Gastrocnemius medialis (tissue), 4 donors: ENCODE measurements at regions not wholly inside any gene's neighbourhood (a gene's known extent, or its start where the extent isn't known, plus 50 kb on each side); places are given as distances from the start of the nearest gene placed in this dataset.

ENCODE experiments used
- POLR2A ChIP-seq, 2 donors: fragments of 450-650 bp; IDR thresholded peaks; one replicate each; pipeline ENCODE4 v1.6.1; 2017; ENCODE audit warnings: antibody characterized with exemption in 2 of 2, mild to moderate bottlenecking in 2 of 2, moderate library complexity in 2 of 2
- TF ChIP-seq, protein P1 (sequence below), 5 experiments: fragments of 450-650 bp in 3 of 5; fragments of 200-600 bp in 2 of 5; sonication (generic) in 2 of 5; IDR thresholded peaks in 4 of 5; conservative IDR thresholded peaks in 1 of 5; 1 replicate in 4 of 5; 2 replicates in 1 of 5; pipeline ENCODE4 v1.5.1; 2016 to 2019; ENCODE audit warnings: antibody characterized with exemption in 5 of 5, mild to moderate bottlenecking in 3 of 5, moderate library complexity in 3 of 5

DNA sequence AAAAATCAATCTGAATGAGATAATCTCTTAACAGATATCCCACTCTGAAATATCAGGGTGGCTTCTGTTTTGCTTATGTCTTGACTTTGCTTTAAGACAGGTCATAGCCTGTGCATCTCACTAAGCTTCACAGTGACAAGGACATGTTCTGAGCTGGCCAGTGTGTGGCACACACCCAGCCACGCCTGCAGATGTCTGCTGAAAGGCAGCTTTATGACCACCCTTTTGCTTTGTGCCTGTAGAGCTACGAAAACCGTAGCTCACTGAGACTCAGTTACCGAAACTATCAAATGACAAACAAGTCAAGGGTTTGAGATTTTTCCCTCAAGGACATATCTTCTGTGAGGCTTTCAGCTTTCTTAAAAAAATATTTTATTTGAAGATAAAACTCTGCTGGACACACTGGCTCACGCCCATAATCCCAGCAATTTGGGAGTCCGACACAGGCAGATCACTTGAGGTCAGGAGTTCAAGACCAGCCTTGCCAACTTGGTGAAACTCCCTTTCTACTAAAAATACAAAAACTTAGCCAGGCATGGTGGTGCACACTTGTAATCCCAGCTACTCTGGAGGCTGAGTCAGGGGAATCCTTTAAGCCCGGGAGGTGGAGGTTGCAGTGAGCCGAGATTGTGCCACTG lies 233.2 kb downstream of the SPATA31A1 start:
- TF ChIP-seq, protein P1, sequence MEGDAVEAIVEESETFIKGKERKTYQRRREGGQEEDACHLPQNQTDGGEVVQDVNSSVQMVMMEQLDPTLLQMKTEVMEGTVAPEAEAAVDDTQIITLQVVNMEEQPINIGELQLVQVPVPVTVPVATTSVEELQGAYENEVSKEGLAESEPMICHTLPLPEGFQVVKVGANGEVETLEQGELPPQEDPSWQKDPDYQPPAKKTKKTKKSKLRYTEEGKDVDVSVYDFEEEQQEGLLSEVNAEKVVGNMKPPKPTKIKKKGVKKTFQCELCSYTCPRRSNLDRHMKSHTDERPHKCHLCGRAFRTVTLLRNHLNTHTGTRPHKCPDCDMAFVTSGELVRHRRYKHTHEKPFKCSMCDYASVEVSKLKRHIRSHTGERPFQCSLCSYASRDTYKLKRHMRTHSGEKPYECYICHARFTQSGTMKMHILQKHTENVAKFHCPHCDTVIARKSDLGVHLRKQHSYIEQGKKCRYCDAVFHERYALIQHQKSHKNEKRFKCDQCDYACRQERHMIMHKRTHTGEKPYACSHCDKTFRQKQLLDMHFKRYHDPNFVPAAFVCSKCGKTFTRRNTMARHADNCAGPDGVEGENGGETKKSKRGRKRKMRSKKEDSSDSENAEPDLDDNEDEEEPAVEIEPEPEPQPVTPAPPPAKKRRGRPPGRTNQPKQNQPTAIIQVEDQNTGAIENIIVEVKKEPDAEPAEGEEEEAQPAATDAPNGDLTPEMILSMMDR (IDR thresholded peaks at IDR 0.05 in 4 of 5, conservative IDR thresholded peaks at IDR 0.05 in 1 of 5), result no peak
- TF ChIP-seq POLR2A (IDR thresholded peaks at IDR 0.05), result no peak
